NCI-H748 (cell line): ENCODE measurements at regions not wholly inside any gene's neighbourhood (a gene's known extent, or its start where the extent isn't known, plus 50 kb on each side); places are given as distances from the start of the nearest gene placed in this dataset.
"Not testable (repeated sequence)": the region's sequence is repeated elsewhere in the genome, so short reads cannot be mapped to it uniquely, and the experiment has no call there.

ENCODE experiments used
- DNase-seq: peaks from one replicate; lab custom pipeline; 2025; ENCODE audit not compliant: unreplicated experiment; lab: John Stamatoyannopoulos, UW

DNA sequence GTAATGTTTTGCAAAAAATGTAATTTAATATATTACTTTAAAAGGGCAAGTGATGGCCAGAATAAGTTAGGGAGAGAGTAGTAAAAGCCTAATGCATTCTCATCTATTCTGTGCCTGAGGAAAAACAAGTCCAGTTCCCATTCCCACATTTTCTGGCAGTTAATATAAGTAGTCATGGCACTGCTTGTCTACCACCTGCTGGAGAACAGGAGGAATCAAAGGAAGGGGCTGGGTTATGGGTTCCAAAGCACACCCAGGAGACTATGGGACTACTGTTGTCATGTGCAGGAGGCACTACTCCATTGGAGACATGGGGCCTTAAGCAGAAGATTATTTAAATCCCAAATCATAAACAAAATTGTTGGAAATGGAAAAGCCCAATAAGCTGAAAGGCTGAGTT, 2618.6 kb downstream of the ARAP2 start:
- peak; percentile 19 for DNase-seq

DNA sequence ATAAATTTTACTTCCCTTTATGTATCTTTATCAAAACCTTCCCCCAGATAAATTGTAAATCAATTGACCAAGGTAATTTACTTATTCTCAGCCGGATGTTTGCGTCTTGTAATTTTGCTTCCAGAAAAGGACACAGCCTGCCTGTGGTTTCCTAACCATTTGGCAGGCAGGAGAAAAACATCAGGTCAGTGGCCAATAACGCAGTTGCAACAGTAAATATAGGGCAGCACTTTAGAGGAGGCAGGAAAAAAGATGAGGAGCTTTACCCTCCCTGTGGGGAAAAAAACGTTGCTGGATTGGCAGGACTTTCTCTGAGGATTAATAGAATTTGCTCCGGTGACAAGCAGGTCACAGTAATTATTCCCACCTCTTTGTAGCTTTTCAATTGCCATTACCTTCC, 2618.1 kb downstream of the ARAP2 start:
- no peak for DNase-seq

DNA sequence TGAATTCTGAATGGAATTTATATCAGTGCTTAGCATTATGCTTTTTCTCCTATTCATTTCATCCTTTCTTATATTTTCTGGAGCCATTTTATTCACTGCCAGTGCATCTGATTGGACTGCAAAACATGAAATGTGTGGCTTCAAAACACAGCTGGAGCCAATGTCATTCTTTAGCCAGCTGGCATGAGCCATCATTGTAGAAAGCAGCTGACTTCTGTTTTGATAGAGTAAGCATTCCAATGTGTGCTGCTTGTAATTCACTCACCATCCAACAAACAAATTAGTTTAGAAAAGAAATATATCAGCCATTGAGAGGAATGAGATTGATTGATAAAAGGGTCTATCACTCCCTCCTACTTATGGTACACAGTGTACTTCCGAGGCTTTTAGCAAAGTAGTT, 2616.0 kb downstream of the ARAP2 start:
- DNase-seq, result no peak

DNA sequence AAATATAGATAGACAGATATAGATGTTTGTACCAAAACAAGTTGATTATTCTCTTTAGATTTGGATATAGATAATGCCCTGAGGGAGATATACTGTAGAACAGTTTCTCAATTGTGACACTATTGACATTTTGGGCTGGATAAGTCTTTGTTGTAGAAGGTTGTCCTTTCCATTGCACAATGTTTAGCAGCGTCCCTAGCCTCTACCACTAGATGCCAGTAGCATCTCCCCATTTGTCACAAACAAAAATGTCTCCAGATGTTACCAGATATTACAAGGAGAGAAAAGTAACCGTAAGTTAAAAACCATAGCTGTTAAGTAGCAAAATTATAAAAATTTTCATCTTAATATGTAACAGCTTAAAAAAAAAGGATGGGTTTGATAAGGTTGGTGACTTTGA, 2595.3 kb downstream of the ARAP2 start:
- no peak for DNase-seq

DNA sequence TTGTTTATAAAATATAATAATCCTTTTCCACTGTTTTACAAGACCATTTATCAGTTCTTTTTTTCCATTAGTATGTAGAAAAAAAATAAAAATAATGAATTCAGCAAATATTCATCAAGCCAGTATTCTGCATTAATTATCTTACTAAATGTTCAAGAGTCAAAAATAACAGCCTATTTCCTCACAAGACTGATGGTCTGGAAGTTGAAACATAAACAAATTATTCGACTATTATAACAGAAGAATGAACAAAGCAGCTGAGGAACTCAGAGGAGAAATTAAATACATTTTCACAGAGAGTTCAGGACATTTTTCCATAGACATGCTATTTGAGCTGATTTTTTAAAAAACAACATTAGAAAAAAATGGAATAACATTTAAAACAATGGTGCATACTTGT, 2594.8 kb downstream of the ARAP2 start:
- no peak for DNase-seq

DNA sequence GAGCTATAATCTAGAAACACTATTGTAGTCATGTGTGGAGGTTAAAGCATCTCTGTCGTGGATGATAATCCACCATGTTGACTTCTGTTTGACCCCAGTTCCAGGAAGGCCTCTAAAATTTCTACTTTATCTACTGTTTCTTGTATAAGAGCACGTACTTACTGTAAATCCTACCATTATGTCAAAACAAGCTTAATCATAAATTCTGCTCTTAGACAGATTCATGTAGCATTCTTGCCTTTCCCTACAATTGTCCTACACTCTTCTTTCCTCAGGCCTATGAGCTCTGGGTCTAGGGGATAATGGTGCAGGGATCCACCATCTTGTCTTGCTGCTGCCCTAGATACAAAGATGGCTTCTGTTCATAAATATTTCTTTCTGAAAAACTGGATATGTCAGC, 2594.3 kb downstream of the ARAP2 start:
- DNase-seq, result no peak

DNA sequence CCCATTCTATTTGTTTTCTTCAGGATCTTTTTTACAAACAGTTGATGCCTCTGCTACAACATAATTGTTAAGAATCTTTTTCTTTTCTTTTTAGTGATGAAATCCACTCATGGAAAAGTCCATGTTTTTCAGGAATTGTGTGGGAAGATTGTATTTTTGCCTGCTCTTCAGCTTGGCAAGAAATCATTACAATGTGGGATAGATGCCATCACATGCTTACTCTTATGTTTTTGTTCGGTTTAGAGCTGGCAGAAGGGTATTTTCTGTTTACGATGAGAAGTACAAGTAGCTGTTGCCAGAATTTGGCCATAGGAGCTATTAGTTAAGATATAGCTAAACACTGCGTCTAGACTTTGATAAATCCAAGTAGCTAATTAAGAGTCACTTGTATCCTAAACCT, 2585.3 kb downstream of the ARAP2 start:
- no peak for DNase-seq

DNA sequence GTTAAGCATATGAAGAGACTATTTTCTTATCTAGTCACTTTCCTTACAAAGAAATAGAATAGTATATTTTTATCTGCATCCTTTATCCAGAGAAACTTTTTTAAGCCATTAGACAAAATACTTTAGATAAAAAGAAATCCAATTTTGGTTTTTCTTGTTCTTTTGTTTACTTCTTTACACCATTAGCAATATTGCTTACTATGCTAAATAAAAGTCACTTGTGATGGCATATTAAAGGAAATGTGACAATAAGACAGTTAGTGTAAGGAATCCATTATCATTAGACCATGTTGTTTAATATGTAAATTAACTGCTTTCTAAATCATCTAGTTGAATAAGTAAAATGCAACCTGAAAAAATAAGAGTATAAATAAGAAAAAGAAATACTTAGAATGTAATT, 2582.7 kb downstream of the ARAP2 start:
- no peak for DNase-seq

DNA sequence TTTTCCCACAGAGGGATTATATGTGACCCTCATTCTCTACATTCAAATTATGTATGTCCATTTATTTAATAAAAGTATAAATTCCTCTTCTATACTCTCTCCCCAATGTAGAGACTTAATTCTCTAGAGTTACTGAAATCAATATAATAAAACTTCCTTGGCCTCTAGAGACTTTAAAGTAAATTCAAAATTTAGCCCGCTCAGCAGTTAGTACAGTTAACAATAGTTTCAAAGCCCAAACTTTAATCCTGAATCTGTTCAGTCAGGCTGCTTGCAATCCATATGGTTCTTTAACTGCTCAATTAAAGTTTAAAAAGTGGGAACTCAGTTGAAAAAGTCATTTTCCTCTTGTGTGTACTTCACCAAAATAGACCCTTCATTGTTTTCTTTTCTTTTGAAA, 2558.4 kb downstream of the ARAP2 start:
- DNase-seq, result no peak

DNA sequence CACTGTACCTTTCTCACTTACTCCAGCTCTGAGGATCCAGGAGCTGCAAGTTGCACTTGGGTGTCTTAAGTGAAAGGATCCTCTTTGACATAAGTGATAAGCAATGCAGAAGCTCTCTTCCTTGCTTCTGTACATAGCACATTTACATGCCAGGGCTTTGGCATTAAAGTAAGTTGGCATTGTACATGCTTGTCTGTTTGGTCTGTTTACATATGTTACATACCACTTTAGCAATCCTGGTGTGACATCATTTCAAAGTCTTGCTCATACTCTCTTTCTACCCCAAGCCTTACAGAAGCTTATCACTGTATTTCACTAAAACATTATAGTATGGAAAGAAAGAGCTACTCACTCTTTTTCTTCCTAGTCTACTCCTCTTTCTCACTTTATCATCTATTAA, 2548.3 kb downstream of the ARAP2 start:
- DNase-seq, result no peak

DNA sequence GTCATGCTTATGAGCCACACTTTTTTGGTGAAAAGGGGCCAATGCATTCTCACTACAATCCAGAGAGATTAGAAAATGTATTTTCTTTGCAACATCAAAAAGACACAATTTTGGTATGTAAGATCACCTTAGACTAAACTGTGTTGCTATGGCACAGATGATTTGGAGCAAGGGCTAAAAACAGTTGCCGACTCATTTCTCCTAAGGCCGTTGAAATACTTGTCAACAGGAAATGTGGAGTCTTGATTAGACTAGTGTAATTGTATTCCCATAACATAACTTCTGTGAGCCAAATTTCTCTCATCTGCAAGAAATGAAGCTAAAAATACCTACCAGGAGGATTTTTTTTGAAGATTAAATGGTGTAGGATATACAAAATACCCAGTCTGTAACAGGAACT, 2547.7 kb downstream of the ARAP2 start:
- no peak for DNase-seq

DNA sequence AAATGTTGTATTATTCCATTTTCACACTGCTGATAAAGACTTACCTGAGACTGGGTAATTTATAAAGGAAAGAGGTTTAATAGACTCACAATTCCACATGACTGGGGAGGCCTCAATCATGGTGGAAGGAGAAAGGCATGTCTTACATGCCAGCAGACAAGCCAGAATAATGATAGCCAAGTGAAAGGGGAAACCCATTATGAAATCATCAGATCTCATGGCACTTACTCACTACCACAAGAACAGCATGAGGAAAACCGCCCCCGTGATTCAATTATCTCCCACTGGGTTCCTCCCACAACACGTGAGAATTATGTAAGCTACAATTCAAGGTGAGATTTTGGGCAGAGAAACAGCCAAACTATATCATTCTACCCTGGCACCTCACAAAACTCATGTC, 2535.1 kb downstream of the ARAP2 start:
- no peak for DNase-seq

DNA sequence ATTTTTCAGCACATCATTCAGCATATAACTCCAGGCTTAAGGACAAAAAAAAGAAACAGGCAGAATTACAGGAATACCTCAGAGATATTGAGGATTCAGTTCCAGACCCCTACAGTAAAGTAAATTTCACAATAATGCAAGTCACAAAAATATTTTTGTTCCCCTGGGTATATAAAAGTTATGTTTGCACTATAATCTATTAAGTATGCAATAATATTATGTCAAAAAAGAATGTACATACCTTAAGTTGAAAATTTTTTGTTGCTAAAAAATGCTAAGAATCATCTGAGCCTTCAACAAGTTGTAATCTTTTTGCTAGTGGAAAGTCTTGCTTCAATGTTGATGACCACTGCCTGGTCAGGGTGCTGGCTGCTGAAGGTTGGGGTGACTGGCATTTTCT, 2532.5 kb downstream of the ARAP2 start:
- DNase-seq, result no peak

DNA sequence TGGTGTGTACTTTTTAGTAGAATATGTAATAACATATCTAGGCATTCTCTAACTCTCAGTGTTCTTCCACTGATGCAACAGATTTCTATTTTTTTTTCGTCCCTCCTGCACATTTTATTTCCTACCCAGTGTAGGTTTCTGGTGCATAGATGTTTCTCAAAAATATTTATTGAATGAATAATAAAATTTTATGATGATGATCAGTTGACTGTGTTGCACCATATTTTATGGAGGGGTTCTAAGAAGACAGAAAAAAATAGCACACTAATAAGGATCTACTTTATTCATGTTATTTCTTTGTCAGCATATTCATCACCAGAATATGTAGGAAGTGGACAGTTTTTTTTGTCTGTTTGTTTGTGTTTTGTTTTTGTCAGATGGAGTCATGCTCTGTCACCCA, 2529.3 kb downstream of the ARAP2 start:
- DNase-seq, result no peak

DNA sequence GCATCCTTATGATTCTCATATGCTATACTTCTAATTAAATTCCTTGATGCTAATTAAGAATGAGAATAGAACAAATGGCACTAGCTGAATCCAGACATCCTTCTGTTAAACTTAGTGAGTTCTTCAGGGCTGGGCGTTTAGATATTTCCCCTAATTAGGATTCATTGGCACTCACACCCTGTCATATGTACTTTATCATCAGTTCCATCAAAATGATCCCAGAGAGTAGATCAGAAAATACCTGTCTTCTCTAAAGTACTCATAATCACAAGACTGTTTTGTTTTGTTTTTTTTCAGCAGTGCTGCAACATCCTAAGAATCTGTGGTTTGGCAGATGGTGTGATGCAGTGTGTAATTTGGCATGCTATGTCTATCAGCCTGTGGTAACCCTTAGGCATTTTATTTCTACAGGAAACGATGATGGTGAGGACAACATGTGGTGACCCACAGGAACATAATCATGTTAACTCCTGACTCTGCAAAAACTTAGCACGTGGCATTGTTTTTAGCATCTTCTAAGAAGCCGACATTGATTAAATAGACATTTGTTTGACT, 2528.4 kb downstream of the ARAP2 start:
- DNase-seq, result no peak

DNA sequence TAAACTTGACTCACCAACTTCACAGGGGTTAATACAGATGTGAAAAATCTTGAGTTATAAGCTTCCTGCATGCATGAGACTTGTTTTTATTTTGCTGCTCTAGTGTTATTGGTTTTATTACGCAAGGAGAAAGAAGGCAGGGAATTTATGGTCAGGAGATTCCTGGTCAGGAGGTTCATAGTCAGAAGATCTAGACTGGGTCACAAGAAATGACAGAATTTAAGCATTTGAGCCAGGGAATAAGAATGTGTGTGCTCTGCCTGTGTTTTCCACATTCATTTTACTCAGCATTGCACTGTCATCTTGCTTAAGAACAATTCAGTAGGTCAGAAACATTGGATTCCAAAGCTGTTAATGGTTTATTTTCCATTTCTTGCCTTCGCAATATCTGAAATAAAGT, 2522.1 kb downstream of the ARAP2 start:
- no peak for DNase-seq

DNA sequence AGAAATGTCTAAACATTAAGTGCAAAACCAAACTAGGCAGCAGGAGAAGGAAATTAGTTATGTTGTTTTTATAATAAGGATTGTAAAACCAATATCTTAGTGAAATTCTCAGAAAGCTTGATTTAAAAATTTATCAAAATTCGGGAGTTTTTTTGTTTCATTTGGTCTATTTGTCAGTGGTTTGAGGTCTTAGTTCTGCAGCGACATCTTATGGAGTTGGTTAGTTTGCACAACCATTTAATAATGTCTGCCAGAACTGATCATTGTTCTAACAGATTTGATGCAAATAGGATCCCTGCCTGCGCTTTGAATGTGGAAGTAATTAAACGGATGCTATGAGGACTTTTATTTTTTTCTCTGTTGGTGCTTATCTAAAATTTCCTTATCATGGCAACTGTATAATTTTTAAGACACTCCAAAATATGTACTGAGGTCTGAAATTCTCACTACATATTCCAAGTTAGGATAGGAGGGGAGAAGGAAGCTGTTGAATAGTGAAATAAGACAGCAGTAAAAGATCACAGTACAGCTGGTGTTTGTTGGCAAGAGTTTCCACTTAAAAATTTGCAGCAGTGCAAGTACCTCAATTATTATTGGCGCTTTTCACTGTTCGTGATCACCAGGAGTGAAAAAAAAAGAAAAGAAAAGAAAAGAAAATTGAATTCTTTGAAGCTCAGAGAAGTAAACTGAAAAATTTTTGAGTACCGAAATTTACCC, 2521.4 kb downstream of the ARAP2 start:
- DNase-seq, result peak; percentile 73

DNA sequence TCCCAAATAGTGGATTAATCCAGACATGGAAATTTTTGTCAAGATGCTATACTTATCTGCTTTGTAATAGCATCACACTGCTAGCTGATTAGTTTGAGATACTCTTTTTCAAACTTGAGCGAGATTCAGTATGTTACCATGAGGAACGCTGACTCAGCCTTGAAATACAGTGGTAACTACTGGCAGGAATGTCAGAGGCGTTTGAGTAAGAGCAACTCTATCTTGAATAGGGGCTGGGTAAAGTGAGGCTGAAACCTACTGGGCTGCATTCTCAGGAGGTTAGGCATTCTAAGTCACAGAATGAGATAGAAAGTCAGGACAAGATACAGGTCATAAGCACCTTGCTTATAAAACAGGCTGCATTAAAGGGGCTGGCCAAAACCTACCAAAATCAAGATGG, 2519.6 kb downstream of the ARAP2 start:
- no peak for DNase-seq

DNA sequence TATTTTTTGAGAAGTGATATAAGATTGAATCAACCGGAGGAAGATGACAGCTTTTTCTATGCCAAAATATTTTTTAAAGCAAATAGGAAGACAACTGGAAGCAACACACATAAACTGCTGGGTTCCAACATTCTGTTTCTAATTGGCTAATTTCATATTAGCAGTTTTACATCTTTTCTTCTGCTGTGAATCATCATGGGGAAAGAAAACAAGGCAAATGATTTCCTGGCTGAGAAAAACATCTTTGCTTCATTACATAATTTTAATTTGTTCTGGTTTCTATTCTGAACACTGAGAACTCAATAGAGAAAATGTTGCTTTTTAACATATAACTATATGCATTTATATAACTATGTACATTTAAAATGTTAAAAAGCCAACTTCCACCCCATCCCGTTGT, 2518.5 kb downstream of the ARAP2 start:
- no peak for DNase-seq

DNA sequence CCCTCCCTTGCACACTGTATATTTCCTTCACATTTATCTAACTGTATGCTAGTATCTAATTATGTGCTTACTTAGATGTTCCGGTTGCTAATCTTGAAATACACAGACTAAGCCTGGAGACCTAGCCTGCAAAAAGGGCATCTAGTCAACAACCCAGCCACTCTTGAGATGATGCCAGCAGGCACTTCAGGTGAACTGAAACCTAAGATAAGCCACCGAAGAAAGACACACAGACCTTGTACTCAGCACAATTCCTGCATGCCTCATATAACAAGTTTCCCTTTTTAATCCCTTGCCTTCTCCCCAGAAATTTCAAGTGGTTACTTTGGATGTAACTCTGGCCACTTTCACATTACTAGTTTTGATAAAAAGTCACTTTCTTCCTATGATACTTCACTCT, 2506.6 kb downstream of the ARAP2 start:
- DNase-seq, result no peak

DNA sequence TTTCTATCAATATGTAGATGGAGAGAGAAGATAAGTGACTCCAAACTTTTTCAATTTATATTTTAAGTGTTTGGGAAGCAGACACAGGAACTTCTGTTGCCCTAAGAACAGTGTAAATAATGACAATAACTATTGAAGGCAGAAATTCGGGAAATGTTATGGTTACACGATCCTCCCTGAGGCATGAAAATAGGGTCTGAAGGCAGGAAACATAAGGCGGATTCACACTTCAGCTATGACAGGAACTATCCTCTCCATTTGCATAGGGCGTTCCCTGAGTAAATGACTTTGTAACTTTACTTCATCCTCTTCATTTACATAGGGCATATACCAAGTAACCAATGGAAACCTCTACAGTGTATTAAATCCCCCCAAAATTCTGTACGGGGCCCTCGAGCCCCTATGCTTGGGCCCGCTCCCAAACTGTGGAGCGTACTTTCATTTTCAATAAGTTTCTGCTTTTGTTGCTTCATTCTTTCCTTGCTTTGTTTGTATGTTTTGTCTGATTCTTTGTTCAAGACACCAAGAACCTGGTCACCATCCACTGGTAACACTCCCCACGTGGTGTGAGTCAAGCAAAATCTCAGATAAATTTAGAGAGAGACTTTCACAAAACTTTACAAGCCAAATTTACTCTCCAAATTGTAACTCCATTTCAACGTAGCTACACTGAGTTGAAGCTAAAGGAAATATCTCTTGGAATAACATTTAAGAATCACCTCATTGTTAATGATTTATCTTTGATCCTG, 2504.3 kb downstream of the ARAP2 start:
- no peak for DNase-seq

DNA sequence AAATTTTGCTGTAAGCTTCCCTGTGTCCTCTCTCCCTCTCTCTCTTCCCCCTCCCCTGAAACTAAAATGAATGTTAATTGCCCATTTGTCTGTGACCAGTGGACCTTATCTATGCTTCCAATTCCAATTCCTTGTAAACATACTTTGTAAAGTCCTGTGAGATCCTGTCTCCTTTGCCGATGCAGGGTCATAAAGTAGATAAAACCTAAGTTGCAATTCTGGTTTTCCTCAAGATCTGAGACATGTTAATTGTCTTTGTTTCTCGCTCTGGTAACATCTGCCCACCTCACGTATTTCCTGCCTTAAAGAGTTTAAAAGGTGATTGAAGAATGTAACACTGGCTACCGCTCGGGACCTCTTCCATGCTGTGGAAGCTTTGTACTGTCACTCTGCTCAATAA, 2503.4 kb downstream of the ARAP2 start:
- DNase-seq, result not testable (repeated sequence)

DNA sequence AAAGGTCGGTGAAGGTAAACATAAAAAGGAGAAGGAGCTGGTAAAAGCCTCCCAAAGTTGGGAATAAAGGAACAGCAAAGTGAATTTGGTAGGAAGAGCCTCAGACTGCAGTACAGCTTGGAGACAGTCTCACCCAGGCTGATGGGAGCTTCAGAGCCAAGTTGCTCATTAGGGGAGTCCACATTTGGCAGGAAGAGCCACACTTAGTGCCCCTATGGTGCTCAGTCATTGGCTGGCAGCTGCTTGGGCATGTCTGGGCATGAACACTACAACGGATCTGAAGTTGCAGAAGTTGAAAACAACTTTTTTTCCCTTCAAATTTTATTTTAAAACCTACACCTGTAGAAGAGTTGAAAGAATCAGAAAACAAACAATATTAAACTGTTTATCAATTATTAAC, 2497.3 kb downstream of the ARAP2 start:
- DNase-seq, result peak; percentile 2
